ENCODE measurements at regions not wholly inside any gene's neighbourhood (a gene's known extent, or its start where the extent isn't known, plus 50 kb on each side); places are given as distances from the start of the nearest gene placed in this dataset.

DNA sequence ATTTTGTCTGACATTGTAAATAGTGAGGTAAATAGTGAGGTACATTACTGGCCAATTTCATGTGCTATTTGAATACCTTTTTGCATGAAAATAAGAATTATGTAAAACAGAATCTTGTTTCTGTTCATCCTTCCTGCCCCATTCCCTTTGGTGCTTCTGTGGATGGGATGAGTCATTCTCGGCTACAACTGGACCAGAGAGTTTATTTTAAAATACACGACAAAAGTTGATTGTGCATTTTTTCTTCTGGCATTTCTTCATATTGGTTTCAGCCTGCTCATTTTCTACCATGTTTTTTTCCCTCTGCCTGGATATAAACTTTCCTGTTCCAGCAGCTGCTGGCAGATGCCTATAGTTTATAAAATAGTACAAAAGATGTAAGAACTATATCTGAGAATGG lies 107.5 kb downstream of the CYSLTR2 start:
- H3K4me3 ChIP-seq (replicated peaks; ENCODE audit: low read depth, low read length) = no peak overlapping the region
- DNase-seq (ENCODE audit: extremely low read depth, low read depth) = no peak
- TF ChIP-seq, protein P1, sequence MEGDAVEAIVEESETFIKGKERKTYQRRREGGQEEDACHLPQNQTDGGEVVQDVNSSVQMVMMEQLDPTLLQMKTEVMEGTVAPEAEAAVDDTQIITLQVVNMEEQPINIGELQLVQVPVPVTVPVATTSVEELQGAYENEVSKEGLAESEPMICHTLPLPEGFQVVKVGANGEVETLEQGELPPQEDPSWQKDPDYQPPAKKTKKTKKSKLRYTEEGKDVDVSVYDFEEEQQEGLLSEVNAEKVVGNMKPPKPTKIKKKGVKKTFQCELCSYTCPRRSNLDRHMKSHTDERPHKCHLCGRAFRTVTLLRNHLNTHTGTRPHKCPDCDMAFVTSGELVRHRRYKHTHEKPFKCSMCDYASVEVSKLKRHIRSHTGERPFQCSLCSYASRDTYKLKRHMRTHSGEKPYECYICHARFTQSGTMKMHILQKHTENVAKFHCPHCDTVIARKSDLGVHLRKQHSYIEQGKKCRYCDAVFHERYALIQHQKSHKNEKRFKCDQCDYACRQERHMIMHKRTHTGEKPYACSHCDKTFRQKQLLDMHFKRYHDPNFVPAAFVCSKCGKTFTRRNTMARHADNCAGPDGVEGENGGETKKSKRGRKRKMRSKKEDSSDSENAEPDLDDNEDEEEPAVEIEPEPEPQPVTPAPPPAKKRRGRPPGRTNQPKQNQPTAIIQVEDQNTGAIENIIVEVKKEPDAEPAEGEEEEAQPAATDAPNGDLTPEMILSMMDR (IDR thresholded peaks at IDR 0.05; ENCODE audit: low read depth, low read length, missing control alignments) = no peak

DNA sequence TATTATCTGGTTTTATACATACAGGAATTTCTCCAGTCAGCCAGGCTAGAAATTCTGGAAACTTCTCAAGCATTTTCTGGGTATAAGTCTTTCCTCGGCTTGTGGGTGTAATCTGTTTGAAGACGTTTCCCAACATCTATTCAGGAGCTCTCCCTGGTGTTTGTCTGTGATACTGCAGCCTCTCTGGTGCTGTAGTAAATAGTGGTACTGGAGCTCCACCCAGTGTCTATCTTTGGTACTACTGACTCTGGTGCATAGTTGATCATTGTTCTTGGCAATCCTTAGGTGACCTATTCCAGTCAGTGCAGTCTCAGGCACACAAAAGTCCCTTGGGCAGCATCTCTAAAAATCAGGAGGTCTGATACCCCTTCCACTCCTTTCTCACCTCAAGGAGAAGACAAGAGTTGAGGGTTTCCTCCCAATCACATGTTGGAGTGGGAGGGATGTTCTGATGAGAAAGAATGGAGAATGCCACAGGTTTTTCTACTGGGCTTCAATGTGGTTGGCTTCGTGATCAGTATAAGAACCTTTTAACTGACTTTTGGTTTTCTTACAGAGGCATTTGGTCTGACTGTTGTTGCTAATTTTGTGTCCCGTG lies 115.5 kb downstream of the CYSLTR2 start:
- H3K4me3 ChIP-seq (replicated peaks; ENCODE audit: low read depth, low read length) = no peak overlapping the region
- DNase-seq (ENCODE audit: extremely low read depth, low read depth) = peak; percentile 87
- TF ChIP-seq, protein P1 (IDR thresholded peaks at IDR 0.05; ENCODE audit: low read depth, low read length, missing control alignments) = peak; percentile 99

DNA sequence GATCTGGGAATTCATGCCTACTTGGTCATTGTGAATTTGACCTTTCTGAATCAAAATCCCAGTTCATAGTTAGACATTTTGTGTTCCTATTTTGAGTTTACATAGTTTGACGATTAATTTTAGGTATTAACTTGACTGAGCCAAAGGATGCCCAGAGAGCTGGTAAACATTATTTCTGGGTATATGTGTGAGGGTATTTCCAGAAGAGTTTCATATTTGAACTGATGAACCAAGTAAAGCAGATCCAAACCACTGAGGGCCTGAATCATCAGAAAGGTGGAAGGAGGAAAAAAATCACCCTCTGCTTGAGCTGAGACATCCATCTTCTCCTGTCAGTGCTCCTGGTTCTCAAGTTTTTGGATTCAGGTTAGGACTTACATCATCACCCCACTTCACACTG lies 116.6 kb downstream of the CYSLTR2 start:
- no peak overlapping the region for H3K4me3 ChIP-seq (replicated peaks; ENCODE audit: low read depth, low read length)
- no peak for DNase-seq (ENCODE audit: extremely low read depth, low read depth)
- TF ChIP-seq, protein P1 (IDR thresholded peaks at IDR 0.05; ENCODE audit: low read depth, low read length, missing control alignments) = no peak

DNA sequence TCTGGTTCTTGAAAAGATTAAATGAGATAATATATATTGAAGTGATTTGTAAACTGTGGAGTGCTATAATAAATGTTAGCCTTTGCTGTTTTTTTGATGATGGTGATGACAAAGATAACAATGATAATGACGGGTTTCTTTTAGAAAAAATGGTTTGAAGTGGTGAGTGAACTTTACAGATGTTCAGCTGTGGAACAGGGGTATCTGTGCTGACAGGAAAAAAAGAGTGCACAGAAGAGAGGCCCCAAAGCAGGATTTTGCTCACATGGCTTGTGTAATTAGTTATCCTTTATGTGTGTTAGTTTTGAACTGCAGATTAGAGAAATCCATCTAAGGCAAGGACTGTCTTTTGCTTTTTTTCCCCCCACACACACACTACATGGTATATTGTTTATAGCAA lies 119.2 kb downstream of the CYSLTR2 start:
- TF ChIP-seq, protein P1 (IDR thresholded peaks at IDR 0.05; ENCODE audit: low read depth, low read length, missing control alignments) = no peak
- DNase-seq (ENCODE audit: extremely low read depth, low read depth) = no peak

DNA sequence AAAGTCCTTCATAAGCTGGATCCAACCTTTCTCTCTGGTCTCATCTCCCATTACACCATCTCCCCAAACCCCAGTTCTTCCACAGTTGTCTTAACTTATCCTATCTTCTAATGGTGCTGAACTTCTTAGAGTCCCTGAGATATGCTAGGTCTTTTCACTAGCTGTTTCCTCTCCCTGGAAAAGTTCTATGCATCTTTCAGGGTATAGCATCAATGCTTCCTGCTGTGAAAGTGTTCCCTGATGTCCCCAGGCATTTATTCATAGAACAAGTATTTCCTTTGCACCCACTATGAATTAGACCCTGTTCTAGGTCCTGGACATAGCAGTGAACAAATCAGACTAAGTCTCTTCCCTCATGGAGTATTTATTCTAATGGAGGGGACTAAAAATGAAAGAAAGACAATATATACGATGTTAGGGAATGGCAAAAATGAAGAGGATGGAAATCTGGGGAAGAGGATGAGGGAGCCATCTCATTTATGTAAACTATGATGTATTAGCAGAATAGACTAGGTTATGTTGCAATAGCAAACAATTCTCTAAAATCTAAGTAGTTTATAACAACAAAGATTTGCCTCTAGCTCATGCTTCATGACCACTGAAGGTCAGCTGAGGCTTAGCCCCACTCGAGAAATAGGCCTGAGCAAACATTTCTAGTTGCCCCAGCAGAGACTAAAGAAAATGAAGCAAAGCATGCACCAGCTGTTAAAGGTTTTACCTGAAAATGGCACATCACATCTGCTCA lies 120.0 kb downstream of the CYSLTR2 start:
- TF ChIP-seq, protein P1 (IDR thresholded peaks at IDR 0.05; ENCODE audit: low read depth, low read length, missing control alignments) = no peak
- no peak overlapping the region for H3K4me3 ChIP-seq (replicated peaks; ENCODE audit: low read depth, low read length)
- no peak for DNase-seq (ENCODE audit: extremely low read depth, low read depth)

More for the DNA sequence above, 119.2 kb downstream of the CYSLTR2 start:
- no peak overlapping the region for H3K4me3 ChIP-seq (replicated peaks; ENCODE audit: low read depth, low read length)

DNA sequence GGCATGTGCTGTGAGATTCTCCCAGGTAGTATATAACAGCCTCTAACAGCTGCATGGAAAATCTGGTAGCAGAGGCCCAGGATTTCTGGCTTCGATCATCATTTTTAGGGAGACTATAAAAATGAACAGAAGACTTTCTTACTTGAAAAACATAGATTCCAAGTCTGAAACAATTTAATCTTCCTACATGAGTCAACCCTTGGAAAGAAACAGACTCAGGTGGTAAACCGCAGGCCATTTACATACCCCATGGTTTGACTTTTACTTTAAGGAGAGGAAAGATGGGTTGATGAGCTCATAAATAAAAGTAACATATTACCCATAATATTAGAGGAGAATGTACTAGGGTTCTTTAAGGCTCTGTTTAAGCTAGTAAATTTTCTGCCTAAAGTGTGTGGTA lies 121.6 kb downstream of the CYSLTR2 start:
- peak; percentile 56 for DNase-seq (ENCODE audit: extremely low read depth, low read depth)
- no peak overlapping the region for H3K4me3 ChIP-seq (replicated peaks; ENCODE audit: low read depth, low read length)
- TF ChIP-seq, protein P1 (IDR thresholded peaks at IDR 0.05; ENCODE audit: low read depth, low read length, missing control alignments) = no peak

Measured in HFF-Myc (cell line).